Fibroblast of pulmonary artery (primary cell): ENCODE measurements at regions not wholly inside any gene's neighbourhood (a gene's known extent, or its start where the extent isn't known, plus 50 kb on each side); places are given as distances from the start of the nearest gene placed in this dataset.
"Not testable (repeated sequence)": the region's sequence is repeated elsewhere in the genome, so short reads cannot be mapped to it uniquely, and the experiment has no call there.

ENCODE experiments used
- DNase-seq: peaks from one replicate; pipeline ENCODE4 v3.0.0-alpha.2; 2010; ENCODE audit warnings: low read depth
- H3K4me3 ChIP-seq: replicated peaks from 2 replicates; pipeline ENCODE4 v1.5.1; 2011; ENCODE audit warnings: low read depth, mild to moderate bottlenecking, control low read depth, low read length, moderate library complexity
- TF ChIP-seq, protein P1 (sequence below): IDR thresholded peaks from 2 replicates; pipeline ENCODE4 v1.5.1; 2011; ENCODE audit warnings: mild to moderate bottlenecking, control low read depth, low read length, inconsistent platforms; ENCODE audit errors: missing control alignments

DNA sequence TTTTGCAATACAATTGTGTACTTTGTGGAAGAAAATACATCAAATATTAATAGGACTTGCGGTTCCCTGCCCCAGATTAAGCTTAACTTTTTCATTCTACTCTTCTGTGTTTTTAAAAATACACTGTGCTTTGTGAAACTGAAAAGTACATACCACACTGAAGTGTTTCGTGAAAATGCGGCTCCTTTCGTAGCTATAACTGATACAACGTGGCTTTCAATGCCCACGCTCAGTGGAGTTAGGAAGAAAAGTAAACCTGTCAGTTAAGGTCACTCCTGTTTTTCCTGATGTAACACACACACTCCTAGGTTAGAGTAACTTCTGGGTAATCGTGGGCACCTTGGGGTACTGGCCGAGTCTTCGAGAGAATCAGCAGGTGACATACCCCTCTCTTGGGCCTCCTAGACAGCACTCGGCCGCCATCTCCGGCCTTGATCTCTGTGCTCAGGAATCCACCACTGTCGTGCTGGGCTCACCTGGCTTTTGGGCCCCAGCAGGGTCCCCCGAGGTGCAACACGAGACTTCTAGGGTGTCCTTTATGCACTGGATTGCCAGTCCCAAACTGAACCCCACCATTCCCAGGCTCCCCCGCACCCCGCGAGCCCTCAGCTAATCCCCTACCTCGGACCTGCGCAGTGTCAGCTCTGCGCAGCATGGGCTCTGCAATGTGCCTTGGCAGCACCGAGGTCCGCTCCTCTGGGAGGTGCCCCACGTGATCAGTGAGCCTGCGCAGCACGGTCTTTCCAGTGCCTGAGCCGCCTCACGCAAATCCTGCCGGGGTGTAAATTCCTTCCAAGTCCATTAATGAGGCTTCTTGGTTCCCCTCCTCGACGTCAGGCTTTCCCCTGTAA, 162.6 kb upstream of the INTU start:
- TF ChIP-seq, protein P1, sequence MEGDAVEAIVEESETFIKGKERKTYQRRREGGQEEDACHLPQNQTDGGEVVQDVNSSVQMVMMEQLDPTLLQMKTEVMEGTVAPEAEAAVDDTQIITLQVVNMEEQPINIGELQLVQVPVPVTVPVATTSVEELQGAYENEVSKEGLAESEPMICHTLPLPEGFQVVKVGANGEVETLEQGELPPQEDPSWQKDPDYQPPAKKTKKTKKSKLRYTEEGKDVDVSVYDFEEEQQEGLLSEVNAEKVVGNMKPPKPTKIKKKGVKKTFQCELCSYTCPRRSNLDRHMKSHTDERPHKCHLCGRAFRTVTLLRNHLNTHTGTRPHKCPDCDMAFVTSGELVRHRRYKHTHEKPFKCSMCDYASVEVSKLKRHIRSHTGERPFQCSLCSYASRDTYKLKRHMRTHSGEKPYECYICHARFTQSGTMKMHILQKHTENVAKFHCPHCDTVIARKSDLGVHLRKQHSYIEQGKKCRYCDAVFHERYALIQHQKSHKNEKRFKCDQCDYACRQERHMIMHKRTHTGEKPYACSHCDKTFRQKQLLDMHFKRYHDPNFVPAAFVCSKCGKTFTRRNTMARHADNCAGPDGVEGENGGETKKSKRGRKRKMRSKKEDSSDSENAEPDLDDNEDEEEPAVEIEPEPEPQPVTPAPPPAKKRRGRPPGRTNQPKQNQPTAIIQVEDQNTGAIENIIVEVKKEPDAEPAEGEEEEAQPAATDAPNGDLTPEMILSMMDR: no peak
- DNase-seq: no peak

GRCh38 chr4:127478271-127478670, 154.5 kb upstream of the INTU start:
- H3K4me3 ChIP-seq, DNase-seq: not testable (repeated sequence)

More for the DNA sequence above, 162.6 kb upstream of the INTU start:
- H3K4me3 ChIP-seq: no peak overlapping the region

DNA sequence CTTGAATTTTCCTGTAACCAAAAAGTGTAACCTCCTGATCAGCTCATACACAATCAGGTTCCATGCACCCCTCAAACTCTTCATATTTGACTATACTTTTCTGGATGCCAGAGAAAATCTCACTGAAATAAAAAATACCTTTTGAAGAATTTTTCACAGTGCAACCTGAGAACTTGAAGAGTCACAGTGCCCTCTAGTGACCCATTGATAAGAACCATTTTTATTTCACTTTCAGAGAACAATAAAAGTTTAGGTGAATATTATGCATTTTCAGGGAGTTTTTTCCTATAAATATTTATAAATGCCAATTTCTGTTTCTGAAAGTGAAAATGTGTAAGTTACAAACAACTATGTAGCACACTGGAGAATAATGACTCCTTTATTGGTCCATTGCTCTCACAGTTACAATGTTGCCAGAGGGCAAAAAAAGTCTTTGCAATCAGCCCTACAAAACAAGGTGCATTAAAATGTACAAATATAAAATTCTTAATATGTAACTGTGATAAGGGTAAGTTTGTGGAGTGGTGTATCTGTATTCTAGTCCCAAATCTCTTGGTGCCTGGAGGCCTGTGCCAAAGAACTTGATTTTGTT, 153.6 kb upstream of the INTU start:
- TF ChIP-seq, protein P1: peak; percentile 49
- no peak overlapping the region for H3K4me3 ChIP-seq
- peak; percentile 54 for DNase-seq

GRCh38 chr4:127482049-127482448, 150.7 kb upstream of the INTU start:
- H3K4me3 ChIP-seq: no peak overlapping the region
- TF ChIP-seq, protein P1: no peak
- no peak for DNase-seq

GRCh38 chr4:127484117-127484516, 148.6 kb upstream of the INTU start:
- TF ChIP-seq, protein P1: no peak

GRCh38 chr4:127486248-127486647, 146.5 kb upstream of the INTU start:
- no peak overlapping the region for H3K4me3 ChIP-seq
- TF ChIP-seq, protein P1: no peak
- DNase-seq: no peak

More at GRCh38 chr4:127484117-127484516, 148.6 kb upstream of the INTU start:
- no peak for DNase-seq
- H3K4me3 ChIP-seq: no peak overlapping the region

DNA sequence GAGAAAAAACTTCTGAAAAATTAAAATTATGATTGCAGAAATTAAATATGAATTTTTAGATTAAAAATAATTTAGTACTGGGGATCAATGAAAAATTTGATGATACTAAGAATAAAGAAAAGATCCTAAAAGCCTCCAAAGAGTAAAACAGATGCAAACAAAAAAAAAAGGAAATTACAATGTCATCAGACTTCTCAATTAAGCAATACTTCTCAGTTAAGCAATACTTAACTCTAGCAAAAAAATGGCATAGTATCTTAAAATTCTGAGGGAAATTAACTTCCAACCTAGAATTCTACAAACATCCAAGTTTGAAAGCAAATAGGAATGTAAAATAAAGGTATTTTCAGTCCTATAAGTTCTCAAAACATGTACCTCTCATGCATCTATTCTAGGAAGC, 141.2 kb upstream of the INTU start:
- TF ChIP-seq, protein P1: no peak
- no peak for DNase-seq
- H3K4me3 ChIP-seq: no peak overlapping the region

DNA sequence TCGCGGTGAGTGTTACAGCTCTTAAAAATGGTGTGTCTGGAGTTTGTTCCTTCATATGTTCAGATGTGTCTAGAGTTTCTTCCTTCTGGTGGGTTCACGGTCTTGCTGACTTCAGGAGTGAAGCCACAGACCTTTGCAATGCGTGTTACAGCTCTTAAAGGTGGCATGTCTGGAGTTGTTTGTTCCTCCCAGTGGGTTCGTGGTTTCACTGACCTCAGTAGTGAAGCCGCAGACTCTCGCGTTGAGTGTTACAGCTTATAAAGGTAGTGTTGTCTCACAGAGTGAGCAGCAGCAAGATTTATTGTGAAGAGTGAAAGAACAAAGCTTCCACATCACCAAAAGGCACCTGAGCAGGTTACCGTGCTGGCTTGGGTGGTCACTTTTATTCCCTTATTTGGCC, 135.9 kb upstream of the INTU start:
- H3K4me3 ChIP-seq, DNase-seq: not testable (repeated sequence)
